HG03378 (cell line): ENCODE measurements at regions not wholly inside any gene's neighbourhood (a gene's known extent, or its start where the extent isn't known, plus 50 kb on each side); places are given as distances from the start of the nearest gene placed in this dataset.

Experiments
- ATAC-seq: cut with Tn5 transposase; IDR thresholded peaks from one replicate; pipeline ENCODE4 v1.9.1; 2021; ENCODE audit warnings: mild to moderate bottlenecking, moderate library complexity; ENCODE audit not compliant: unreplicated experiment

GRCh38 chr10:131840788-131841118 is 60.1 kb upstream of the PPP2R2D start:
- ATAC-seq = no peak

DNA sequence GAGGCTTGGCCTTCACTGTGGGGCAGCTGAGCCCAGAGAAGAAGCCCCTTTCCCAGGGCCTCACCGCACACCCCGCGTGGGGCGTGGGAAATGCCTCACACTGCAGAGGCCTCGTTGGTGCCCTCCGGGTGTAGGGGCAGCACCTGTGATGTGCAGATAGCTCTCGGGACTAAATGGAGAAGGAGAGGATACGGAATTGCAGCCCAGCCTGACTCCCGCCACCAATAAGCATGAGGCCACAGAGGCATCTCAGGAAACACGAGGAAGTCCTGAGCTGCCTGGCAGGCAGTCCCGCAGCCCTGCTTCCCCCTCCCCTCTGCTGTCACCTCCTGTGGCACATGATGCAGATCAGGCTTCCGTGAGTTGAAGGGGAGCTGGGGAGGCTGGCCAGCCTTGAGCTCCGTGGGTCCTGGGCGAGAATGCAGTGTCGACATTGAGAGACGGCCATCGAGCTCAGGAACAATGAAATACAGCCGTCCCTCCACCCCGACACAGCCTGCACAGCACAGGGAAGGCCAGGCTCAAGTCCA is 59.6 kb upstream of the PPP2R2D start:
- no peak for ATAC-seq

GRCh38 chr10:131841661-131842139 is 59.1 kb upstream of the PPP2R2D start:
- ATAC-seq = no peak

DNA sequence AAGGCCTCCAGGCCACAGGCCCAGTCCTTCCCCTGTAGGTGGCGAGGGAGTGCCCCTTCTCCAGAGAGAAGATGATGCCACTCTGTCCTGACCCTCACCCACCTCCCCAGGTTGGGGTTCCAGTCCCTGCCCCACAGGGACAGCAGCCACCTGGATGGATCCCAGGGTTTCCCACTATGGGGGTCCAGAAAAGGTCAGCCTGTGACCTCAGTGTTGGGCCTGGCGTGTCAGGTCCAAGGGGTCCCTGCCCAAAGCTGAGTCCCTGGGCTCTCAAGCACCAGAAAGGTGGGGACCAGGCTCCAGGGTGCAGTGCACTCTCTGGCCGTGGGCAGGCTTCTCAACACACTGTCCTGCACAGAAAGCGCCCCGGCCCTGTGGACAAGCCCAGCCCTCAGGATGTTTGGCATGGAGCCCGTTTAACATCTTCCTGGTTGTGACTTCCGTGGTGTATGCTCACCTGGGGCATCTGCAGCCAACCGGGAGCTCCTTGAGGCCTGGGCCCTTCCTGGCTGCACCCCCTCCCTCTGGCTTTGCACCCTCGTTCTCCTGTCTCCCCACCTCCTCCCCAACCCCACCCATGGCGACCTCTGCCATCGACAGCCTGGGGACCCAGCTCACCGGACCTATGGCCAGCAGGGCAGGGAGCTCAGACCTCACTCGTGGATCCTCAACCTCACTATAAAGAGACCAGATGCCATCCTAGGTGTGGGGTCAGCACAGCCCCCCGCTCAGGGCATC is 58.3 kb upstream of the PPP2R2D start:
- no peak for ATAC-seq

DNA sequence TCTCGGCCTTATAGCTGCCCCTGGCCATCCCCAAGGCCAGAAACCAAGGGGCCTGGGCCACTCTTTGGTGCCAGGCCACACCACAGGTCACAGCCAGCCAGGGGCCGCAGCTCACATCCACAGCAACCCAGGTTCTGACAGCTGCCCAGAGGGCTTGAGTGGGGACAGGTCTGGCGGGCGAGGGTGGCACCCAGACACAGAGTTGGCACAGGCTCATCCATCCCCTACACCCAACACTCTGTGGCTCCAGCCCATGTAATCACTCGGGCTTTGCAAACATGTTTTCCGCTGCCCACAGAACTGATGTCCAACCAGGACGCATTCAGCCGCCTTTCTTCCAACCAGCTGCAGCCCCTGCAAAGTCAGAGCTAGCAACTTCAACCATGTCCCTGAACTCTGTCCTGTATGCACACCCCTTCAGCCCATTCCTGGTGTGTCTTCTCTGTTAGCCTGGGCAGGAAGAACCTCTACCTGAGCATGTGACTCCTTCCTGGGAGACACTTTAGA is 57.7 kb upstream of the PPP2R2D start:
- no peak for ATAC-seq

DNA sequence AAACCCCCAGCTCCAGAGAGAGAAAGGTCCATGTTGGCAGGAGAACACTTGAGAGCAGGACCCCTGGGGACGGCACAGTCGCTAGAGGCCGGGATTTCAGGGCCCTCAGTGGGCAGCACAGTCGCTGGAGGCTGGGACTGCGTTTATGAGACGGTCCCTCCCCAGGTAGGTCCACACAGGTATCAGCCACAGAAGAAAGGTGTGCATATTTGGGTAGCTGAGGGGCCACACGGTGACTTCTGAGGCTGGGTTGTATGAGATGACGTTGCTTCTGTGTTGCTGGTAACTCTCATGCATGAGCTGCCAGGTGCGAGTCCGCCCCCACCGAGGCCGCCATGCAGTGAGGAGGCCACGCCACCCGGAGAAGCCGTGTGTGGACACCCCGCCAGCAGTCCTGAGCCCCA is 56.9 kb upstream of the PPP2R2D start:
- ATAC-seq = no peak

DNA sequence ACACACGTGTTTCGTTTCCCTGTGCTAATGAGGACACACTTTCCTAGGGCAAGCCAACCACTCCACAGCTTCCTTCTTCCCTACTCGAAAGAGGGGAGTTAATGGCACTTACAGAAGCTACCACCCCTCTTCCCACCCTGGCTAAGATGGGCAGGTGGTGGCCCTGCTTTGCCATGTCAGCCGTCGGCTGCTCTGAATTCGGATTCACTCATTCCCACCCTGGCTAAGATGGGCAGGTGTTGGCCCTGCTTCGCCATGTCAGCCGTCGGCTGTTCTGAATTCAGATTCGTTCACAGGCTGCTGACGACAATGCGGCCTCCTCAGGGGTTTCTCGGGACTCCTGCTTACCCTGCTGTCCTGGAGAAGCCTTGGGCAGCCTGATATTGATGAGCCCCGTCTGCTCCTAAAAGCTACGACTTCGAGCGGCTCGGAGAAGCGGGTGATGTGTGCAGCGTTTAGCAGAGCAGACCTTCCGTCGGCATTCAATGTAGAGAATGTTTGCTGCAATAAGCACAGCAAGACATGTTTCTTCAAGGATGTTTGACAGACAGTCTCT is 56.2 kb upstream of the PPP2R2D start:
- ATAC-seq = no peak

GRCh38 chr10:131845505-131846239 is 55.1 kb upstream of the PPP2R2D start:
- ATAC-seq = no peak

DNA sequence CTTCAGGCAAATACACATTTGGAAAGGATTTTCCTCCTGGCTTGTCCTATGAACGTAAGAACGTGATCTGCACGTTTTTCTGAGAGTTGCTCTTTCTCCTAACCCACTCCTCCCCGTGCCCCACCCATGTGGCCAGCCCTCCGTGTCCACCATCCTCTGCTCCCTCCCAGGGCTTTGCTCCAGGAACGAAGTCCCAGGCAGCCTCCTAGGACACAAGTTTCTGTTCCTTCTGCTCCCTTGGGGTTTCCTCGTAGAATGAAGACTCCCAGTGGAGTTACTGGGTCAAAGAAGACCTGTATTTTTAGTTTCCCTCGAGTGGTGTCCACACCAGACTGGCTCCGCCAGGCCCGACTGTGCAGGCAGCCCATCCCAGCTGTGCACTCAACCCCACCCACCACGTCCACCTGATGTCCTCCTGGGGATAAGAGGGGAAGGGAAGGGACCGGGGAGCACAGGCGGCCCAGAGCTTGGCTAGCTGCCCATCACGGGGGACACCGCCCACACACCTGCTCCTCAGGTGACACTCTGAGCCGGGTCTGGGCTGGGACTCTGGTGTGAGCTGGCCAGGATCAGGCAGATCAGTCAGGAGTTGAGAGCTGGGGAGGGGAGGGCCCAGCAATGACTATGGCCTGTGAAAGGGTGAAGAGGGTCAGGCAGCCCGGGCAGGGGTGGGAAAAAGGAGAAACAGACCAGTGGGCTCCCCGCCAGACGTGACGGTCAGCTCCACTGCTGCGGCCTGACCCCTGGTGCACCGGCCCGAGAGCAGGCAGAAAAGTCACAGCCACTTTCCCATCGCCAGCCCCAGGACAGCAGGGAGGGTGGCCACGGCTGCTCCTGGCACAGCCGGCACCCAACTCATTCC is 54.3 kb upstream of the PPP2R2D start:
- ATAC-seq = no peak

DNA sequence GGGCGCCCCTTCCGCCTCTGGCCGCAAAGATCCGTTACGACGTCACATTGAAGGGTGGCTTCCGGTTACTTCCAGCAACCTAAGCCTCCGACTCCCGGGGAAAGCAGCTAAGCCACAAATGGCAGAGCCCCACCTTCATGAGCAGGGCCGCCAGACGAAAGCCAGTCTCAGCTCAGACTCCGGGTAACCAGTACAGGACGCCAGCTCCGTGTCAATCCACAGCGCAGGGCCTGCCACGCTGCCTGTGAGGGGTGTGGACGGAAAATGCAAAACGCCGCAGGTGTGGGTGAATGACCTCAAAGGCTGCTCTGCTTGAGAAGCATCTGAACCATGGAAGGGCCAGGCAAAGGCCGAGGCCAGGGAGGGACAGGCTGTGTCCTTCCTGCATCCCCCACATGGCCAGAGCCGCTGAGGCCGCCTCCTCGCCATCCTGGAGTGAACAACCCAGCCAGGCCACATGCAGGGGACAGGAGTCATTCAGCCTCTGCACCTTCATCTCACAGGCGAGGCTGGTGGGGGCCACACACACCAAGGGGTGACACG is 53.5 kb upstream of the PPP2R2D start:
- no peak for ATAC-seq

DNA sequence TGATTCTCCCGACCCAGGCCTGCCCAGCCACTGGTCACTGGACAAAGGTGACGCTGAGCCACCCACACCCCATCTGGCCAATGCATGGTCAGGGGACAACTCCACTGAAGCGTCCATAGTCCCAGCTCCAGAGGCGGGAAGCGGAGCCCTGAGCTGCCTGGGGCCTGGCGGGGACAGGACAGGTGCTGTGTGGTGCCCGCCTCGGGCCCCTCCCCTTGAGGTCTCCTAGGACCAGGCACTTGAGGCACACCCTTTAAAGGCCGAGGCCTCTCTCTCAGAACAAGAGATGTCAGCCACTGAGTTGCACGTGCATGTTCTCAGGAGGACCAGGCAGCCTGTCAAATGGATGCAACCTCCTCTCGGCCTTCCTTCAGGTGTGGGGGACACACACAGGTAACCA is 52.5 kb upstream of the PPP2R2D start:
- no peak for ATAC-seq

DNA sequence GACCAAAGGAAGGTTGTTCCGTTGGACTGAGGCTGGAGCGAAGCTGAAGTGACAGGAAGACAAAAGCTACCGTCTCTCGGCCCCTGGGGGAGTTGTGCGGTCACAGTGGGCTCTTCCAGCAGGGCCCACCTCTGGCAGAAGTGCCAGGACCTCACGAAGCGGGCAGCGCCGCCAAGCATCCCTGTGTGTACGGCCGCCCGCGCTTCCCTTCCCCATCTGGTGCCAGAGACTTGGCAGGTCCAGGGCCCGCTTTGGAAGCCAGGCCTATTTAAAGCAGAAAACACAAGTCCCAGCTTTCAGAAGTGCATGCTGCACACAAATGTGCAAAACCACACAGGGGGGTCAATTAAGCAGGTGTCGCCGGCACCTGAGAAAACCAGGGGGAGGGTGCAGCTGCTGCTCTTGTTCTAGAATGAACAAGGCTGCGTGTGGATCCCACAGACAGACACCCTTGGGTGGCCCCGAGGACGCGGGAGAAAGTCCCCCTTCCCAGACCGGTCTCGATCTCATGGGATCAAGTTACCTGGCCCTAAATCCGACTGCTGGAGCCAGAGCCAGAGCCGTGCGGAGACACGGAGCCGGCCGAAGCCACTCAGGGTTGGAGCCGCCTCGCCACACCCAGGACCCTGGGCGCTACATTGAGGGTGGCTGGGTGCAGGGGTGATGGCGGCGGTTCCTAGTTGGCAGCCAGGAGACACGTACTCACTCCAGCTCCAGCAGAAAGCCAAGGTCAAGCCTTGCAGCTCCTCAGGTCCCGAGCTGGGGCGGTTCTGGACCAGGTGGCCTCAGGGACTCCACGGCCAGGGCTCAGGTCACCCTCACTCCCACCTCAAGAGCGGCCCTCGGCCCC is 51.8 kb upstream of the PPP2R2D start:
- ATAC-seq = no peak

DNA sequence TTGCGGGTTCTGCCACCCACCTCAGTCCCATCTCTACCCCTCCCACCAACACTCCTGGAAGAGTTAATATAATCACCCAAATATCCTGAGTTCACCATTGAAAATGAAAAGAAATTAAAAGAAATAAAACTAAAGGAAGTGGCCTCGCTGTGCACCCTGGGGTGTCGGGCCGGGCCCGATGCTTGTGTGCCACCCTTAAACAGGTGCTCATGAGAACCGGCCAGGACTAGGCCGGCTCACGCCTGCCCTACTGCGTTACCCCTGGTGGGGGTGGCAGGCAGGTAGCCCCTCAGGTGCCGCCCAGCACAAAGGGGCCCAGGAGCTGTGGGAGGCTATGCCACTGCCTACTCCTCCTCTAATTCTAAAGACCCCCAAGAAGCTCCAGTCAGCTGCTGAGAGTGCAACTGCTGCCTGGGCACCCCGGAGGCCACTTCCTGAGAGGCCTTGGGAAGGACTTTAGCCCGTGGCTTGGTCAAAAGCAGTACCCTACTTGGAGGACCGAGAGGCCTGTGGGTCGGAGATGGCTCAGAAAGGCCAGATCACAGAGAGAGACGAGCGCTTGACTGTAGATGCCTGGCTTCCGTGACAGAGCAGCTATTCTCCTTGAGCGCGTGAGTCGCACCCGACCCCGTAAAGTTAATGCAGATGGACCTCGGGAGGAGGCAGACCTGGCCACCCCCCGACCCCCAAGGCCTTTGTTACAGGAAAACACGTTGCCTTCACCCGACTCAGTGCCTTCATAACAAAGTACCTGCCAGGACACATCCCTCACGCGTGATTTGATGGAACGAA is 51.0 kb upstream of the PPP2R2D start:
- ATAC-seq = no peak

DNA sequence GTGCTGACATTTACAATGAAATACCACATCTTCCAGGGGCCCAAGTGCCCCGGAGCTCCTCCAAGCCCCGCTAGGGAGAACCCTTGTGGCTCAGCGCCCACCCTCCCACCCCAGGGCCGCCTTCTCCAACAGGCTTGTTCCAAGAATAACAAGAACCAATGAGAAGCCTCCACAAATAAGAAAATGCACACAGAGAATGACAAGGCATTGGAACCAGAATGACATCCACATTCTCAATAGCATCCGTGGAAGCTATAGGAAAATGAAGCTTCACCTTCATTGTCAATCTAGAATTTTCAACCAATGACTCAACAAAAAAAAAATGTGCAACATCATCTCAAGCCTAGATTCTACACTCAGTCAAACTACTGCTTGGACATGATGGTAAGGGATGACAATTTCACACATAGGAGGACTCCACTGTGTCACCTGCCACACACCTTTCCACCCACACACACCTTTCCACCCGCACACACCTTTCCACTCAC is 50.4 kb upstream of the PPP2R2D start:
- ATAC-seq = no peak
